ENCODE measurements at regions not wholly inside any gene's neighbourhood (a gene's known extent, or its start where the extent isn't known, plus 50 kb on each side); places are given as distances from the start of the nearest gene placed in this dataset.

- TF ChIP-seq ISL1 (CRISPR knock-in tag; IDR thresholded peaks at IDR 0.05) = no peak
- ATAC-seq = no peak
These were observed 1570.0 kb upstream of the DEFB115 start for GRCh38 chr20:29687438-29687837.

GRCh38 chr20:29689411-29690225 is 1567.8 kb upstream of the DEFB115 start:
- no peak for TF ChIP-seq OSR1 (CRISPR knock-in tag; IDR thresholded peaks at IDR 0.05)
- TF ChIP-seq RARB (CRISPR knock-in tag; IDR thresholded peaks at IDR 0.05) = no peak
- TF ChIP-seq, protein P1, sequence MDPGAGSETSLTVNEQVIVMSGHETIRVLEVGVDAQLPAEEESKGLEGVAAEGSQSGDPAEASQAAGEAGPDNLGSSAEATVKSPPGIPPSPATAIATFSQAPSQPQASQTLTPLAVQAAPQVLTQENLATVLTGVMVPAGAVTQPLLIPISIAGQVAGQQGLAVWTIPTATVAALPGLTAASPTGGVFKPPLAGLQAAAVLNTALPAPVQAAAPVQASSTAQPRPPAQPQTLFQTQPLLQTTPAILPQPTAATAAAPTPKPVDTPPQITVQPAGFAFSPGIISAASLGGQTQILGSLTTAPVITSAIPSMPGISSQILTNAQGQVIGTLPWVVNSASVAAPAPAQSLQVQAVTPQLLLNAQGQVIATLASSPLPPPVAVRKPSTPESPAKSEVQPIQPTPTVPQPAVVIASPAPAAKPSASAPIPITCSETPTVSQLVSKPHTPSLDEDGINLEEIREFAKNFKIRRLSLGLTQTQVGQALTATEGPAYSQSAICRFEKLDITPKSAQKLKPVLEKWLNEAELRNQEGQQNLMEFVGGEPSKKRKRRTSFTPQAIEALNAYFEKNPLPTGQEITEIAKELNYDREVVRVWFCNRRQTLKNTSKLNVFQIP (CRISPR knock-in tag; IDR thresholded peaks at IDR 0.05; ENCODE audit: borderline replicate concordance, low read depth) = no peak
- TF ChIP-seq GLIS3 (CRISPR knock-in tag; IDR thresholded peaks at IDR 0.05) = no peak
- TF ChIP-seq SNAI2 (CRISPR knock-in tag; IDR thresholded peaks at IDR 0.05) = no peak
- TF ChIP-seq ZNF565 (CRISPR knock-in tag; conservative IDR thresholded peaks at IDR 0.05; ENCODE audit: low read depth) = no peak
- TF ChIP-seq BACH2 (CRISPR knock-in tag; IDR thresholded peaks at IDR 0.05; ENCODE audit: borderline replicate concordance) = no peak
- no peak for TF ChIP-seq TCF4 (CRISPR knock-in tag; IDR thresholded peaks at IDR 0.05; ENCODE audit: borderline replicate concordance)
- no peak for TF ChIP-seq CSDC2 (CRISPR knock-in tag; IDR thresholded peaks at IDR 0.05)
- TF ChIP-seq ARNTL (CRISPR knock-in tag; IDR thresholded peaks at IDR 0.05; ENCODE audit: borderline replicate concordance, low read depth) = no peak
- no peak for TF ChIP-seq ZFP3 (CRISPR knock-in tag; IDR thresholded peaks at IDR 0.05)
- no peak for TF ChIP-seq ISL1 (CRISPR knock-in tag; IDR thresholded peaks at IDR 0.05)
- no peak for TF ChIP-seq ZFP30 (CRISPR knock-in tag; IDR thresholded peaks at IDR 0.05)
- TF ChIP-seq ESRRG (CRISPR knock-in tag; IDR thresholded peaks at IDR 0.05) = no peak
- ATAC-seq = peak; percentile 98

GRCh38 chr20:29690274-29690673 is 1567.2 kb upstream of the DEFB115 start:
- TF ChIP-seq PATZ1 (CRISPR knock-in tag; IDR thresholded peaks at IDR 0.05; ENCODE audit: borderline replicate concordance) (no peak), ARNTL (CRISPR knock-in tag; IDR thresholded peaks at IDR 0.05; ENCODE audit: borderline replicate concordance, low read depth) (no peak), CSRNP3 (CRISPR knock-in tag; IDR thresholded peaks at IDR 0.05) (no peak), ZNF8 (CRISPR knock-in tag; IDR thresholded peaks at IDR 0.05) (no peak), TCF4 (CRISPR knock-in tag; IDR thresholded peaks at IDR 0.05; ENCODE audit: borderline replicate concordance) (no peak), CSDC2 (CRISPR knock-in tag; IDR thresholded peaks at IDR 0.05) (no peak), RARB (CRISPR knock-in tag; IDR thresholded peaks at IDR 0.05) (no peak), TOX (CRISPR knock-in tag; IDR thresholded peaks at IDR 0.05; ENCODE audit: borderline replicate concordance) (no peak), OSR1 (CRISPR knock-in tag; IDR thresholded peaks at IDR 0.05) (no peak), TSHZ2 (CRISPR knock-in tag; IDR thresholded peaks at IDR 0.05) (no peak), ZNF70 (CRISPR knock-in tag; IDR thresholded peaks at IDR 0.05) (no peak), ISL1 (CRISPR knock-in tag; IDR thresholded peaks at IDR 0.05) (no peak), PPARA (CRISPR knock-in tag; IDR thresholded peaks at IDR 0.05; ENCODE audit: borderline replicate concordance) (no peak), ZC3H10 (CRISPR knock-in tag; IDR thresholded peaks at IDR 0.05) (no peak)
- TF ChIP-seq, protein P1 (CRISPR knock-in tag; IDR thresholded peaks at IDR 0.05; ENCODE audit: borderline replicate concordance, low read depth) = no peak
- TF ChIP-seq, protein P2, sequence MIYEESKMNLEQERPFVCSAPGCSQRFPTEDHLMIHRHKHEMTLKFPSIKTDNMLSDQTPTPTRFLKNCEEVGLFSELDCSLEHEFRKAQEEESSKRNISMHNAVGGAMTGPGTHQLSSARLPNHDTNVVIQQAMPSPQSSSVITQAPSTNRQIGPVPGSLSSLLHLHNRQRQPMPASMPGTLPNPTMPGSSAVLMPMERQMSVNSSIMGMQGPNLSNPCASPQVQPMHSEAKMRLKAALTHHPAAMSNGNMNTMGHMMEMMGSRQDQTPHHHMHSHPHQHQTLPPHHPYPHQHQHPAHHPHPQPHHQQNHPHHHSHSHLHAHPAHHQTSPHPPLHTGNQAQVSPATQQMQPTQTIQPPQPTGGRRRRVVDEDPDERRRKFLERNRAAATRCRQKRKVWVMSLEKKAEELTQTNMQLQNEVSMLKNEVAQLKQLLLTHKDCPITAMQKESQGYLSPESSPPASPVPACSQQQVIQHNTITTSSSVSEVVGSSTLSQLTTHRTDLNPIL (CRISPR knock-in tag; IDR thresholded peaks at IDR 0.05; ENCODE audit: low read depth) = no peak
- no peak for ATAC-seq

All from SK-N-SH treated with all-trans-retinoic acid at 6 μM for 48 hours (cell line).